Astrocyte of the cerebellum (primary cell): ENCODE measurements at regions not wholly inside any gene's neighbourhood (a gene's known extent, or its start where the extent isn't known, plus 50 kb on each side); places are given as distances from the start of the nearest gene placed in this dataset.
A peak's percentile ranks its signal among the peaks of the same experiment; 100 is the strongest.

Source experiments
- DNase-seq: peaks from one replicate; pipeline ENCODE4 v3.0.0-alpha.2; 2011; ENCODE audit warnings: low read depth
- H3K4me3 ChIP-seq: 2 replicates; pipeline ENCODE4 v1.5.1; 2011; ENCODE audit warnings: mild to moderate bottlenecking, low read depth, low read length, moderate library complexity
- CTCF ChIP-seq: IDR thresholded peaks from 2 replicates; pipeline ENCODE4 v1.5.1; 2012; ENCODE audit warnings: low read length, low read depth, moderate library complexity, mild to moderate bottlenecking; ENCODE audit errors: missing control alignments
- in situ Hi-C: cut with HindIII; loops from 2 replicates; pipeline ENCODE4 v1.10.0; 2017; ENCODE audit warnings: low sequenced_read_pairs

DNA sequence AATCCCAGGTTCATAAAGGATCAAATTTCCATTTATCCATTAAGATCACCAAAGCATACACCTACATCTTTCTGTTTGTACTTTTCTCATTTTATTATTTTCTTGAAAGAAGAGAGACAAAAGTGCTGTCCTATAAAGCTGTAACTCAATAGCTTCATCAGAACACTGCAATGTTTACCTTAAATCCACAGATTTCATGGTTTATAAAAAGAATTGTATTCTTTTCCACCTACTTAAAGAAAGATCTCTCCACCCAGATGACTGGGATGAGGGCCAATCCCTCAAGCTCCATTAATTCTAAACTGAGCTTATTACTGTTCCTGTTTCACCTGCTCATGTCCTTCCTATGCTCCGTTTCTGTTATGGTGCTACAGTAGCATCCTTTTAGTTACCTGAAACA, 470.6 kb downstream of the BCAT1 start:
- TF ChIP-seq CTCF, result no peak
- in situ Hi-C loops, result no loop called here
- no peak overlapping the region for H3K4me3 ChIP-seq
- peak; percentile 51 for DNase-seq

DNA sequence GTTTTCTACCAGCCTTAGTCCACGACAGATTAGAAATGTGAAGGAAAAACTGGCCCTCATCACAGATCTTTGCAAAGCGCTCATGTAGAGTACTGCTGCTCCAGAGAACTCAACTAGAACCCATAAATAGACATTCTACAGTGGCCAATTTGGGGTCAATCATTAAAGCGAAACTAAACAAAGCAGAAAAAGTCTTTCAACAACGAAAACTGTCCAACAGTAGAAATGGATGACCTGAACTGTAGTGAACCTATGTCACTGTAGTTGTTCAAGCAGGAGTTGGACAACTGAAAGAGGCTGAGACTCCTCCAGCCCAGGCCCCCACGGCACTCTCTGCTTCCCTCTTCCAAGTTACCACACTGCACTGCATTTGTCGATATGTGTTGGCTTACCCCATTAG, 472.6 kb downstream of the BCAT1 start:
- no peak for DNase-seq
- no peak for TF ChIP-seq CTCF
- no peak overlapping the region for H3K4me3 ChIP-seq
- in situ Hi-C loops, result no loop called here

- in situ Hi-C loops, result no loop called here
- TF ChIP-seq CTCF, result no peak
- no peak overlapping the region for H3K4me3 ChIP-seq
- no peak for DNase-seq
Observed at GRCh38 chr12:24475337-24475736, 473.6 kb downstream of the BCAT1 start.

DNA sequence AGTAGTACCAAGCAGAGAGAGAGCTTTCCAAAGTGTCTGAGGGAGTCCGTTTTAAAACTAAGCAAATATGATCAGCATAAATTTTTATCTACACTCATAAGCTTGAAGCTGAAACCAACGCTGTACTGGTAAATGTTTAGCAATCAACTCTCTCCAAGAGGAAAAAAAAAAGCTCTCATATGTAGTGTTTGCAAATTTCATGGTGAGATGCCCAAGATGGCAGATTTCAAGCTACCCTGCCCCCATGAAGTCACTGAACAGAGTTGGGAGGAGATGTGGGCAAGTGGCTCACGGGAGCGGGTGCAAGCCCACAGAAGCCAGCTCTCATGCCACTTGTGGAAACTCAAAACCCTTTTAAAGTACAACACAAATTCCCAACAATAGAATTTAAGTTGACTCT, 475.8 kb downstream of the BCAT1 start:
- H3K4me3 ChIP-seq, result no peak overlapping the region
- TF ChIP-seq CTCF, result no peak
- in situ Hi-C loops, result no loop called here
- DNase-seq, result no peak

DNA sequence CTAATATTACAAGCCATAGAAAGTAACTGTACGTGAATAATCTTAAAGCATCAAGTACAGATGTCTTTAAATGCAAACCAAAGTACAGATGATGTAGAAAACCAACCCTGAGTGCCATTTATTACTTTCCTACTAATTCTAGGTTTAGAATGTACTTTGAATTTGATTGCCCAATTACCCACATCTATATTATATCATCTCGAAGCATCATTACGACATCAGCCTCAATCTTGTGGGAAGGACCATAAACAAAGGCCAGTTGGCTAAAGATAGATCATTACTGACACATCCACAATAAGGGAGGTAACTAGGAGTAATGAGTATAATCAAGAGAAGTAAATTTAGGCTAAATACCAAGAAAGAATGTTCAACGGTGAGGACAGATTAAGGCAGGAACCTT, 478.9 kb downstream of the BCAT1 start:
- in situ Hi-C loops, result no loop called here
- no peak for DNase-seq

DNA sequence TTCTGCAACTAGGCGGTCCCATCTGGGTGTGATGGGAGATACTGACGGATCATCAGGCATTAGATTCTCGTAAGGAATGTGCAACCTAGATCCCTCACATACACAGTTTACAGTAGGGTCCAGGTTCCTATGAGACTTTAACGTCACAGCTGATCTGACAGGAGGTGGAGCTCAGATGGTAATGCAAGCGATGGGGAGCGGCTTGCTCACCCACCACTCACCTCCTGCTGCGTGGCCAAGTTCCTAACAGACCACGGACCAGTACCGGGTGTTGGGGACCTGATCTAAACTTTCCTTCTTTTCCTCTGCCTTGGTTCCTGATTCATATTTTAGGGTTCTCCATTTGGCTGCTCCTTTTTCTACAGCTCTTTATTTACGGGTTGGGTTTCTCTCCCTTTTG, 479.8 kb downstream of the BCAT1 start:
- in situ Hi-C loops, result no loop called here

More for the DNA sequence above, 478.9 kb downstream of the BCAT1 start:
- no peak overlapping the region for H3K4me3 ChIP-seq
- no peak for TF ChIP-seq CTCF

More for the DNA sequence above, 479.8 kb downstream of the BCAT1 start:
- no peak overlapping the region for H3K4me3 ChIP-seq
- no peak for DNase-seq
- TF ChIP-seq CTCF, result no peak
